GM18520 (cell line): ENCODE measurements at regions not wholly inside any gene's neighbourhood (a gene's known extent, or its start where the extent isn't known, plus 50 kb on each side); places are given as distances from the start of the nearest gene placed in this dataset.
"Not testable (repeated sequence)": the region's sequence is repeated elsewhere in the genome, so short reads cannot be mapped to it uniquely, and the experiment has no call there.

Experiments
- ATAC-seq: cut with Tn5 transposase; IDR thresholded peaks from one replicate; pipeline ENCODE4 v1.9.1; 2021; ENCODE audit not compliant: unreplicated experiment

DNA sequence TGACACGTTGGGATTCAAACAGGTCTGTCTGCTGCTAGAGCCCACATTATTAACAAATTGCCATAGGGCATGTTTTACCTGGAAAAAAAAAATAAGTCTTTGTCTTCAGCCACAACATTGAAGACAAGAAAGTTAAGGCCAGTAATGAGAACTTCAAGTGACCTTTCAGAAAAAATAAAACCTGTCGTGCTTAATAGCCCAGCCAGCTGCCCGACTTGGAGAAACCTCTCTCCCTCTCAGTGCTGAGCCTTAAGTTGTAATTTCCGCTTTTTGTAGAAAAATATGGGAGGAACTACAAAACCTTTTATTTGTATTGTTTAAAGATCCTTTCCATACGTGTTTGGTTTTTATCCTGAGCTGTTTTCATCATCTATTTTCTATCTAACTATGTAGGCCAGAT is 454.3 kb upstream of the SLITRK6 start:
- not testable (repeated sequence) for ATAC-seq

DNA sequence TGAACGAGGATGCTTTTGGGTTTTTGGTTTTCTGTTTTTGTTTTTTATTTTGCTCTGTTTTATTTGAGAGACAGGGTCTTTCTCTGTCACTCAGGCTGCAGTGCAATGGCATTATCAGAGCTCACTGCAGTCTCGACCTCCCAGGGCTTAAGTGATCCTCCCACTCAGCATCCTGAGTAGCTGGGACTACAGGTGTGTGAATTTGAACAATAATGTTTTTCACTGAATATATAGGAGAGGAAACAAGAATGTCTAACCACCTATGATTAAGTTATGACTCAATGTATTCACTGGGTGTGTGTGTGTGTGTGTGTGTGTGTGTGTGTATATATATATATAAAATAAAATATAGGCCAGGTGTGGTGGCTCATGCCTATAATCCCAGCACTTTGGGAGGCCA is 456.6 kb upstream of the SLITRK6 start:
- ATAC-seq: not testable (repeated sequence)

DNA sequence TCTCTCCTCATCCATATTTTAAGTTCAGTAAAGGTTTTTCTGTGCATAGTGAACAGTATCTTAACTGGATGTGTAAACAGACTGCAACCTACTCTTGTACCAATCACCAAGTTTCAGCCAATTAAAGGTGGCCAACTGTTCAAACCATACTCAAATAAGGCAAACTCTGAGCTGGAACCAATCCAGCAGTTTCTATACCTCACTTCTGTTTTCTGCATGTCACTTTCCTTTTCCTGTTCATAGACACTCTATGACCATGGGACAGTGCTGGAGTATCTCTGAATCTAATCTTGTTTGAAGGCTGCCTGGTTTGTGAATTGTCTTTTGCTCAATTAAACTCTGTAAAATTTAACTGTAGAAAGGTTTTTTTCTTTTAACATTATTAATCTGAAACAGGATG is 470.3 kb upstream of the SLITRK6 start:
- ATAC-seq: no peak

DNA sequence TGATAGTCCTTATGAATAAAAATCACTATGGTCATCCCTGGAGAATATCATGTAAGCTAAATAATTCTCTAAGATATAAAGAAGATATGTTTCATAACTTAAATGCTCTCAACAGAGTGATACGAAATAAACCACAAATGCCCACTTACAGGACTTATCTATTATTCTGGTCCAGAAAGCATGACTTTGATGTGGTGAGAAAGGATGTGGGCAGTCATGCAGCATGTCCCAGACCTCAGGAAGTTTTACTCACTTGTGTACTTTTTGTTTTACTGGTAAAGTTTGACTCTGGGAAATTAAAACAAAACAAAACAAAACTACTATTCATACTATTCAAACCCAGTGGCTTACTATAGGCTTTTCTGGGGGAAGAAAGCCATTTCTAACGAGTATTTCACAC is 483.2 kb upstream of the SLITRK6 start:
- ATAC-seq: no peak

DNA sequence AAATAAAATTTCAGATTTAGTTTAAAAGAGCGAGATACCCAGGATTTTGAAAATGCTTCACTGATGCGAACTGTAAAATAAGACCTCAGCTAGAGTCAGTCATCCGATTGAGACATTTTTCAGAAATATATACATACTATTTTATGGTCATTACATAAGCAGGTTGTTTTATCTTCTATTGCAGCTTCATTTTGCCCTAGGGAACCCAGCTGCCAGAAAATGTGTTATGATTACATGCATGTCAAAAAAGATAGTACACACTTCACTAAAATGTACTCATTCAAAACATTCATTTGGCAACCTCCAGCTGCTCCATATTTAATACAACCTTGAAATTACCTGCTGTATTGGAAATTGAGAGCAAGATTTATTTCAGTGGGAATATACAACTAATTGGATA is 483.8 kb upstream of the SLITRK6 start:
- no peak for ATAC-seq

DNA sequence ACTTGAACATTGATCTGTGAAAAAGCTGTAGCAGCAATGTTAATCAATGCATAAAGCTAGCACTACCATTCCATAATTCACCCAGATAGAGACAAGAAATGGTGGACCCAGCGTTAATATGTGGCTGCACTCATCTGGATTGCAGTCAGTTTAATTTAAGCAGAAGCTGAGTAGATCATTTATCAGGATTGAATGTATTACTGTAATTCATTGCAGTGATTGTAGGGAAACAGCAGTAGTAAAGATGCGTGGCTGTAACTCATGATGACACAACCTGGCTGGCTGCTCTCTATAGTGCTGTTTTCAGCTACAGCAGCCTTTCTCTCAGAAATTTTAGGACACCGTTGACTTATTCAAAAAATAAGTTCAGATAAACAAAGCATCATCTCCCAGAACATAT is 499.5 kb upstream of the SLITRK6 start:
- no peak for ATAC-seq

DNA sequence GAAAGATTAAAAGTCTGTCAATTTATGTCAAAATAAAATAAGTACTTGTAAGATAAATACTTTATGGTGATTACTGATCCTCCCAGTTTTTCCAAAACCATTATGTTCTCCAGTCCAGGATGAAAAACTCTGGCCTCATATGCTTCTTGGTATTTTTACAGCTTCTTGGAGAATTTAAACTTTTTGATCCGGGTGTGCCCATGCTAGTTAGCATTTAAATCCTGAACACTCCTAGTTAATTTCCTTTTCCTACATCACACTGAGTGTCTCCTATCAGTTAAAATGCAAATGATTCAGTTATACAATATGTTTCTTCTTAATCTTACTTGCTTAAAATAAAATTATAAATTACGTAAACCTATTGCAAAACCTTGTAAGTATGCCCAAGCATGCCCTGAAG is 499.9 kb upstream of the SLITRK6 start:
- no peak for ATAC-seq

DNA sequence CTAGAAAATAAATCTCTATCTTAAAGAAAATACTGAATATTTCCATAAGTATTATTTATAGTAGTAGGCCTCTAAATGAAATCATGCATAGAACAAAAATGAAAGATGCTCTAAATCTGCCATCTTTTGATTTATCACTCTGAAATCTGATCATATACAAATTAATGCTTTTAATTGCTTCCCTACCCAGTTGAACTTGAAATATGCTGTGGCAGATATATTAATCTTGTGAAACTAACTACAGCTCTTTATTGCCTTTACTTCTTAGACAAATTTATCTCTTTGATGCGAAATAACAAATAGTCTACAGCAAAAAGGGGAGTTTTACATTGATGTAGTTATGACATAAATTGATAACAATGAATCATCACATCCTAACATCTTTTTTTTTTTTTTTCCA is 510.7 kb upstream of the SLITRK6 start:
- no peak for ATAC-seq

DNA sequence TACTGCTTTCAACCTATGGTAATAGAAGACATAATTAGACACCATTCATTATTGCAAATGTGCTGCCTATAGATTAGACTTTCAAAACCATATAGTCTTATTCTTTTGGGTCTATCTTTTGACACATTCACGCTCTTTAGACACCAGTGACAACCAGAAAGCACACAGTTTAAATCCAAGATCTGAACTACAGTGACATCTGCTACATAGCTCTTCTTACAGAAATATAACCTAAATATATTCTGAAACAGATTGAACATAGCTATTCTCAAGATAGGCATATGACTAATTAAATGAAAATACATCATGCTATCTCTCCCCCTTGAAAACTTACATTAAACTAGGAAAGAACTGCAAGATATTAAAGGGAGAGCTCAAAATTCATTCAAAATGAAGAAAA is 514.2 kb upstream of the SLITRK6 start:
- no peak for ATAC-seq

DNA sequence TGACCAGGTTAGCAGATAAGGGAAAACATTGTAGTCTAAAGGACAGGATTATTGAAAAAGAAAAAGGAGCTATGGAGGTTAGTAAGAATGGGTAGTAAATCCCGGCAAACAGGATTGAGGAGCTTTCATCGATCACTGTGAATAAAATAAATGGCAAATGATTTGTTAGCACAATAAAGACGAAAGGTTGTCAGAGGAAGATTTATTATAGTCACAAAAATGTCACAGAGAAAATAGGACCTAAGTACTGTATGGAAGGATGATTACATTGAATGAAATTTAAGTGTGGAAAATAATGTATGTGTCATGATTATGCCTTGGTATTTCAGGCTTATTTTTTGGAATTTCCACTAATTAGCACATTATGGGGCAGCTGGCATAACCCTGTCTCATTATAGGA is 519.2 kb upstream of the SLITRK6 start:
- ATAC-seq: no peak

DNA sequence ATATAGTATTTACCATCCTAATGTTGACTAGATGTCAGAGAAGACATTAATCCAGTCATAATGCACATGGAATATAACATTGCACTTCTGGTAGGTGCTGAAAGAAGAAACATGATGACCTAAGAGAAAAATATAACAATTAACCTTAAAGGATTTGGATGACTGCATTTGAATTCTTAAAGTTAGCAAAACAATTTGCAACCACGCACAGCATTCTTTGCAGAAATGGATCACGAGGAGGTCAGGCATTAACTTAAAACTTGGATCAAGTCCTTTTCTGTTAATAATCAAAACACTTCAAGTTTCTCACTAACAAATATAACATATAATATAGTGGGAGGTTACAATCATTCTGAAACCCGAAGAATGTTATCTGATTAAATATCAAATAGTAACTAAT is 525.0 kb upstream of the SLITRK6 start:
- ATAC-seq: no peak

DNA sequence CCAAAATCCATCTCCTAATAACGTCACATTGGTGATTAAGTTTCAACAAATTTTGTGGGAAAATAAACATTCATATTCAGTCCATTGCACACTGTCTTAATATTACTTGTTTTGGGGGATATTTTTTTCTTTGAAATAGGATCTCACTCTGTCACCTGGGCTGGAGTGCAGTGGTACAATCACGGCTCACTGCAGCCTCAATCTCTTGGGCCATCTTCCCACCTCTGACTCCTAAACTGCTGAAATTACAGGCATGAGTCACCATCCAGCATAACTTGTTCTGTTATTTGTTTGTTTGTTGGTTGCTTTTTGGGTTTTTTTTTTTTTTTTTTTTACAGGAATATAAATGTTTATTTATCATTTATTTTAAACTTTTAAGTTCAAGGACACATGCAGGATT is 556.1 kb upstream of the SLITRK6 start:
- no peak for ATAC-seq

DNA sequence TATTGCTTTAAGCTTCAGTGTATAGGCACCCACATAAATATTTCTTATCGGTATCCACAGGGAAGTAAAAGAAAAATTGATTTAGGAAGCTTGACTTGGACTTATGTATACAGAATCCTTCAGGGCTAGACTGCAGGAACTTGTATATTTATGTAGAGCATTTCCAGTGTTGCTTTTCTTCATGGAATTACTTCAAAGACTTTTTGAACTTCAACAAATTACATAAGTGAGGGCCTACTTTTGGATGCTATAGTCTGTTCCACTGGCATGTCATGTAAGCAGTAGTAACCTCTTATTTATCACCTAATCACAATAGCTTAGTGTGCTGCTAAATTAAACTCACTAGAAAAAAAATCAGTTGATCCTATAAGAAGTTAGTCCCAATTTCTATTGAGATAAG is 557.9 kb upstream of the SLITRK6 start:
- ATAC-seq: no peak

DNA sequence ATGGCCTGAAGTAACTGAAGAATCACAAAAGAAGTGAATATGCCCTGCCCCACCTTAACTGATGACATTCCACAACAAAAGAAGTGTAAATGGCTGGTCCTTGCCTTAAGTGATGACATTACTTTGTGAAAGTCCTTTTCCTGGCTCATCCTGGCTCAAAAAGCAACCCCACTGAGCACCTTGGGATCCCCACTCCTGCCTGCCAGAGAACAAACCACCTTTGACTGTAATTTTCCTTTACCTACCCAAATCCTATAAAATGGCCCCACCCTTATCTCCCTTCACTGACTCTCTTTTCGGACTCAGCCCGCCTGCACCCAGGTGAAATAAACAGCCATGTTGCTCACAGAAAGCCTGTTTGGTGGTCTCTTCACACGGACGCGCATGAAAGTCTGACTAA is 564.5 kb upstream of the SLITRK6 start:
- ATAC-seq: not testable (repeated sequence)

DNA sequence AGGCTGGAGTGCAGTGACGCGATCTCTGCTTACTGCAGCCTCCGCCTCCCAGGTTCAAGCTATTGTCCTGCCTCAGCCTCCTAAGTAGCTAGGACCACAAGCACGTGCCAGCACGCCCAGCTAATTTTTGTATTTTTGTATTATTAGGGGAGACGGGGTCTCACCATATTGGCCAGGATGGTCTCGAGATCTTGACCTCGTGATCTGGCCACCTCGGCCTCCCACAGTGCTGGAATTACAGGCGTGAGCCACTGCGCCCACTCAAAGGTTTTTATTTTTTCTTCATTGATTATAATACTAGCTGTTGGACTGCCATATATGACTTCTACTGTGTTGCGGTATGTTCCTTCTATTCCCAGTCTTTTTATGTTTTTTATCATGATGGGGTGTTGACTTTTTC is 569.7 kb upstream of the SLITRK6 start:
- no peak for ATAC-seq

DNA sequence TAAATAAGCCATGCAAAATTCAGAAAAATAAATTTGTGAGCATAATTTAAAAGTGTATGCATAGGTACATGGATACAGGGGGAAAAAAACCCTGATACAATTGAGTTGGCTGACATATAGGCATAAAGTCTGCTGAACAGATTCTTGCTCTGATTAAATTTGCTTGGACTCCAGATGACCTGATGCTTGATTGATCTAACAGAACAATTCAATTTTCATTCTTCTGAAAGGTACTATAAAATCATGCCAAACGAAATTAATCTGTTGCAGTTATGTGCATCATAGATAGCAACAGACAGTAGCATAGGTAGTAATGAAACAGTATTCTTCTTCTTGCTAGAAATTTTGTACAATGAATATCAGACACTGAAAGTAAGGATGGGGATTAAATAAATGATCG is 578.2 kb upstream of the SLITRK6 start:
- no peak for ATAC-seq

DNA sequence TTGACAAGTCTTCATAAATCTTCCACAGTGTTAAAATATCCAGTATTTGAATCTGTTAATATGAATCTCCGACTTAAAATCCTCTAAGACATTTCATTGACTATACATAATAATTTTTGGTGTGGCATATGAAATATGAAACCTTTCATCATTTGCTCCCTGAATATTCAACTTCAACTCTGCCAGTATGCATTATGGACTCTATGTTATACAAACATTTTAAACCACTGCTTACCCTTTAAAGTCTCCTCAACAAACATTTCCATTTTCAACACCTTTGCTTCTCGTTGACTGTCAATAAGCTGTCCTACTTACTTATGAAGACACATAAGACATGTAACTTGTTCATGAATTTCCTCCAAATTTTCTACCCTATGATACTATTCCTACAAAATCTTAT is 579.4 kb upstream of the SLITRK6 start:
- no peak for ATAC-seq

DNA sequence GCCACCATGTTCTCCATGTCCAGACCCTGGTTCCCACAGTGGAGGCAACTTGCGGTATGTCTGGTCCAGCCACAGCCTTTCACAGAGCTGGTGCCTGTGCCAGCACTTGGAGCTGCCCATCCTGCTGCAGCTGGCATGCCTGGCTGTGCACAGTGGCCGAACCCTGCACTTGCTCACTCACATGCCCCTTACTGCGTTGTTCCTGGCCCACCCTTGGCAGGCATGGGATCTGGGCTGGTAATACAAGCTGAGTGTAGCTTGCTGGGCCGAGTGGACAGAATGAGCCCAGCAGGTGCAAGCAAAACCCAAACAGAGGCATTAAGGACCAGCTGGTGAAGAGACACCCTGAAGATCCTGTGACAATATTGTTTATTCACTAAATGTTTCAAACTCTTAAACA is 583.9 kb upstream of the SLITRK6 start:
- no peak for ATAC-seq

DNA sequence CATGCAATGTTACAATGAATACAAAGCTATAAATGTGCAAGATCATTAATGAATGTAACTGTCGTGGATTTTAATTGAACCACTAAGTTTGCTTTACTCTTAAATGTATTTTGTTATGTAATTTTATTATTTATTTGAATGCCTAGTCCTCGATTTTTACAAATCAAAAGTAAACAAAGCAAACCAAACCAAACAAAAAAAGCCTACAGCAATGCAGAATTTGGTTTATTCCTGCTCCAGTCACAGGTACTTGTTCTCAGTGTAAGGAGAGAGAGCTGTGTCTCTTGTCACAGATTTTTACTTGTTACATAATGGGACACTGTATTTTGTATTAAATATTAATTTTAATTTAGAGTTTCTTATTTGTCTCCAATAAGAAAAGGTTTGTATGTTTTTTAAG is 584.3 kb upstream of the SLITRK6 start:
- ATAC-seq: no peak

DNA sequence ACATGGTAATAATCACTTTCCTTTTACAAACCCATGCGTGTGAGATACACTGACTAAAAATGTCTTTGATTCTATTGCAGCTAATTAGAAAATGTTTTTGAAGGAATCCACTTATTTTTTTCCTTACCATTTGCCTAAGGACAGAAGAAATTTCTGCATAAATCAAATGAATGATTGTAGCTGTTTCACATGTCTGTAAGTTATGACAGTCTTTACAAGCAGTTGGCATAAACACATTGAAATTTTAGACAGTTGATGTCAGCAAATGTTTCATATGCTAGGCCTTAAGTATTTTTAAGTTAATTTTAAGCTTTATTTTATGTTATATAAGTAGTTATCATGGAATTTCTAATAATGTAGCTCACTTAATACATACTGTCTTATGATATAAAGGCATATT is 598.4 kb upstream of the SLITRK6 start:
- ATAC-seq: no peak

DNA sequence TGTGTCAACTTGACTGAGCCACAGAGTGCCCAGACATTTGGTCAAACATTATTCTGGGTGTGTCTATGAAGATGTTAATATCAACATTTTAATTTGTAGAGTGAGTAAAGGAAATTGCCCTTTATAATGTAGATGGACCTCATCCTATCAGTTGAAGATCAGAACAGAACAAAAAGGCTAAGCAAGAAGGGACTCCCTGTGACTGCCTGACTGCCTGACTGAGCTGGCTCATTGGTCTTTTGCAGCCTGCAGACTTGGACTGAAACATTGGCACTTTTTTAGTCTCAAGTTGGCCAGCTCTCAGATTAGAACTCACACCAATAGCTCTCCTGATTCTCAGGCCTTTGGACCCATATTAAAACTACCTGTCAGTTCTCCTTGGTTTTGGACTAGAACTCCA is 600.4 kb upstream of the SLITRK6 start:
- ATAC-seq: no peak

DNA sequence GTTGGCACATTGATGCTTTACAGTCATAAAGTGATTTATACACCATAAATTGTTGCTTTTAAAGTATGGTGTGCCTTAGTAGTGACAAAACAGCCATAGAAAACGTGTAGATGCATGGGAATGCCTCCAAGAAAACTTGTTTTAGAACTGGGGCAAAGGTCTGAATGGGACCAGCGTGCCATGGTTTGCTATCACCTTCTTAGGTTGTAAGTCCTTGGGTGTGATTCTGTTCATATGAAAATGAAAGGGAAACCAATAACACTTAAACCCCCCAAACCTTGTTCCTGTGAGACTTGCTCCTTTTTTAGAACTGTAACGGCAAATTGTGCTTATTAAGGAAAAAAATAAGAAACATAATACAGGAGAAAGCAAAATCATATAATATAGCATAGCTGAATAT is 603.3 kb upstream of the SLITRK6 start:
- no peak for ATAC-seq

DNA sequence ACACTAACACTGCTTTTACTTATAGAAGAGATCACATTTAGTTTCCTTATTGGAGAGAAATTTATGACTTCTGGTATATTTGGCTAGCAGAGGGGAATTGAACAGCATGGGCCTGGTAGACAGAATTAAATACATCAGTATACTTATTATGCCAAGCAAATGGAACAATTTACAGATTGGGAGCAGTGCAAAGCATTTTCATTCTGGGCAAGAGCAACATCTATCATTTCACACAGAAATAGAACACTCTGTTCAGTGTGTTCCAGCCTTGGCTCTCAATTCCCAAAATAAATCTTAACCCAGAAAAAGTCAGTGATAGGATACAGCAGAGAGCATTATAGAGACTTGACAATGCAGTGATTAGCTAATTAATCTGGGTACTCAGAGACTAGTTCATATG is 604.0 kb upstream of the SLITRK6 start:
- ATAC-seq: no peak
